SKM-1 treated with dmso at 0.1 percent for 144 hours (cell line): ENCODE measurements at regions not wholly inside any gene's neighbourhood (a gene's known extent, or its start where the extent isn't known, plus 50 kb on each side); places are given as distances from the start of the nearest gene placed in this dataset.
A peak's percentile ranks its signal among the peaks of the same experiment; 100 is the strongest.
"Not testable (repeated sequence)": the region's sequence is repeated elsewhere in the genome, so short reads cannot be mapped to it uniquely, and the experiment has no call there.

Source experiments
- DNase-seq: peaks from one replicate; lab custom pipeline; 2025; ENCODE audit not compliant: unreplicated experiment; lab: John Stamatoyannopoulos, UW

- DNase-seq: not testable (repeated sequence)
These were observed 640.3 kb downstream of the EPHA3 start for GRCh38 chr3:89747541-89748278.

- DNase-seq: no peak
These were observed 655.0 kb downstream of the EPHA3 start for GRCh38 chr3:89762405-89762804.

GRCh38 chr3:89783341-89783927, 676.0 kb downstream of the EPHA3 start:
- DNase-seq: no peak

- DNase-seq: no peak
These were observed 680.1 kb downstream of the EPHA3 start for GRCh38 chr3:89787485-89787884.

- DNase-seq: no peak
These were observed 680.6 kb downstream of the EPHA3 start for GRCh38 chr3:89787979-89788378.

GRCh38 chr3:89795506-89795905, 688.1 kb downstream of the EPHA3 start:
- DNase-seq: no peak

- no peak for DNase-seq
These were observed 695.5 kb downstream of the EPHA3 start for GRCh38 chr3:89802881-89803280.

GRCh38 chr3:89803711-89804110, 696.3 kb downstream of the EPHA3 start:
- no peak for DNase-seq

GRCh38 chr3:89806166-89806565, 698.7 kb downstream of the EPHA3 start:
- DNase-seq: no peak

GRCh38 chr3:89808680-89809197, 701.3 kb downstream of the EPHA3 start:
- DNase-seq: peak; percentile 27

- no peak for DNase-seq
These were observed 706.1 kb downstream of the EPHA3 start for GRCh38 chr3:89813500-89813899.

GRCh38 chr3:89841041-89841440, 733.6 kb downstream of the EPHA3 start:
- DNase-seq: no peak

- no peak for DNase-seq
These were observed 737.6 kb downstream of the EPHA3 start for GRCh38 chr3:89845053-89845452.

- no peak for DNase-seq
These were observed 740.5 kb downstream of the EPHA3 start for GRCh38 chr3:89847955-89848354.

- no peak for DNase-seq
These were observed 744.7 kb downstream of the EPHA3 start for GRCh38 chr3:89851974-89852621.

- DNase-seq: no peak
These were observed 752.3 kb downstream of the EPHA3 start for GRCh38 chr3:89859757-89860156.

- no peak for DNase-seq
These were observed 759.9 kb downstream of the EPHA3 start for GRCh38 chr3:89867286-89867685.

GRCh38 chr3:89876116-89876515, 768.7 kb downstream of the EPHA3 start:
- DNase-seq: no peak

GRCh38 chr3:89877230-89877629, 769.8 kb downstream of the EPHA3 start:
- no peak for DNase-seq

- no peak for DNase-seq
These were observed 782.0 kb downstream of the EPHA3 start for GRCh38 chr3:89889386-89889785.

- DNase-seq: no peak
These were observed 801.3 kb downstream of the EPHA3 start for GRCh38 chr3:89908711-89909213.

- no peak for DNase-seq
These were observed 804.6 kb downstream of the EPHA3 start for GRCh38 chr3:89912031-89912430.
